ENCODE measurements at regions not wholly inside any gene's neighbourhood (a gene's known extent, or its start where the extent isn't known, plus 50 kb on each side); places are given as distances from the start of the nearest gene placed in this dataset.

GRCh38 chr15:36059596-36059995 is 513.6 kb upstream of the DPH6 start:
- TF ChIP-seq CTCF (conservative IDR thresholded peaks at IDR 0.05; ENCODE audit: low read depth, low read length) (no peak), FOS (IDR thresholded peaks at IDR 0.05; ENCODE audit: low read depth, low read length) (no peak), RFX5 (IDR thresholded peaks at IDR 0.05; ENCODE audit: low read depth, low read length) (no peak), USF2 (IDR thresholded peaks at IDR 0.05; ENCODE audit: low read depth, low read length) (no peak), POLR2A (IDR thresholded peaks at IDR 0.05; ENCODE audit: low read depth, low read length) (no peak), RAD21 (IDR thresholded peaks at IDR 0.05; ENCODE audit: low read length) (no peak), CEBPB (IDR thresholded peaks at IDR 0.05; ENCODE audit: low read depth, low read length) (no peak), MAZ (IDR thresholded peaks at IDR 0.05; ENCODE audit: borderline replicate concordance, low read depth, low read length) (no peak)

All from IMR-90 (cell line).